ENCODE measurements at regions not wholly inside any gene's neighbourhood (a gene's known extent, or its start where the extent isn't known, plus 50 kb on each side); places are given as distances from the start of the nearest gene placed in this dataset.

DNA sequence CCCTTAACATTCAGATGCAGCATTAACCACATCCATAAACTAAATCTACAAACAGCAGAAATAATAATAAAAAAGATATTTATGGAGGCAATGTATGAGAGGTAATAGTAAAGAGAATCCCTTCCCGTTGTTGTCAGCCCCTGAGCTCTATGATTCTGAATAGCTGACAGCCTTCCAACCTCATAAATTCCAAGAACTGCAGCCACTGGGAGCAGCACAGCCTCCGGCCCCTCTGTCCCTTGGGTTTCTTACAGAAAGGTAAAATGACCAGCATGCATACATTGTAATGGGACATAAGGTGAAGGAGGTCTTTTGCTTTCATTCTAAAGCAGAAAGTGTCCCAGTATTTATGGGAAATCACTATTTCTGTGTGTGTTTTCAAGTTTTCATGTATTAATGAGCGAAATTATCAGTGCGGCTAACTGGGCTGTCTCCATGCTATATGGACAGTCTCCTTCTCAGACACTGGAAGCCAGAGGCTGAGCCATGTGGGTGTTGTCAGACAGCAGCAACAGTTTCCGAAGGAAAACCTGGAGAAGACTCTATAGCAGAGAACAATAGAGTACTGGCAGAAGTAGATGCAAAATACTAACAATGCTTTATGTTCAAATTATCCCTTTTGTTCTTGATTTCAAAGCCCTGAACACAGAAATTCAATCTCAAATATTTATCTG, 151.6 kb downstream of the LRRC30 start:
- TF ChIP-seq POLR2A (IDR thresholded peaks at IDR 0.05) = no peak
- TF ChIP-seq, protein P1, sequence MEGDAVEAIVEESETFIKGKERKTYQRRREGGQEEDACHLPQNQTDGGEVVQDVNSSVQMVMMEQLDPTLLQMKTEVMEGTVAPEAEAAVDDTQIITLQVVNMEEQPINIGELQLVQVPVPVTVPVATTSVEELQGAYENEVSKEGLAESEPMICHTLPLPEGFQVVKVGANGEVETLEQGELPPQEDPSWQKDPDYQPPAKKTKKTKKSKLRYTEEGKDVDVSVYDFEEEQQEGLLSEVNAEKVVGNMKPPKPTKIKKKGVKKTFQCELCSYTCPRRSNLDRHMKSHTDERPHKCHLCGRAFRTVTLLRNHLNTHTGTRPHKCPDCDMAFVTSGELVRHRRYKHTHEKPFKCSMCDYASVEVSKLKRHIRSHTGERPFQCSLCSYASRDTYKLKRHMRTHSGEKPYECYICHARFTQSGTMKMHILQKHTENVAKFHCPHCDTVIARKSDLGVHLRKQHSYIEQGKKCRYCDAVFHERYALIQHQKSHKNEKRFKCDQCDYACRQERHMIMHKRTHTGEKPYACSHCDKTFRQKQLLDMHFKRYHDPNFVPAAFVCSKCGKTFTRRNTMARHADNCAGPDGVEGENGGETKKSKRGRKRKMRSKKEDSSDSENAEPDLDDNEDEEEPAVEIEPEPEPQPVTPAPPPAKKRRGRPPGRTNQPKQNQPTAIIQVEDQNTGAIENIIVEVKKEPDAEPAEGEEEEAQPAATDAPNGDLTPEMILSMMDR (IDR thresholded peaks at IDR 0.05 in 4 of 5, conservative IDR thresholded peaks at IDR 0.05 in 1 of 5) = no peak
